GM19023 (cell line): ENCODE measurements at regions not wholly inside any gene's neighbourhood (a gene's known extent, or its start where the extent isn't known, plus 50 kb on each side); places are given as distances from the start of the nearest gene placed in this dataset.
A peak's percentile ranks its signal among the peaks of the same experiment; 100 is the strongest.
"Not testable (repeated sequence)": the region's sequence is repeated elsewhere in the genome, so short reads cannot be mapped to it uniquely, and the experiment has no call there.

Source experiments
- ATAC-seq: cut with Tn5 transposase; IDR thresholded peaks from one replicate; pipeline ENCODE4 v1.9.1; 2021; ENCODE audit warnings: mild to moderate bottlenecking, moderate library complexity; ENCODE audit not compliant: unreplicated experiment

DNA sequence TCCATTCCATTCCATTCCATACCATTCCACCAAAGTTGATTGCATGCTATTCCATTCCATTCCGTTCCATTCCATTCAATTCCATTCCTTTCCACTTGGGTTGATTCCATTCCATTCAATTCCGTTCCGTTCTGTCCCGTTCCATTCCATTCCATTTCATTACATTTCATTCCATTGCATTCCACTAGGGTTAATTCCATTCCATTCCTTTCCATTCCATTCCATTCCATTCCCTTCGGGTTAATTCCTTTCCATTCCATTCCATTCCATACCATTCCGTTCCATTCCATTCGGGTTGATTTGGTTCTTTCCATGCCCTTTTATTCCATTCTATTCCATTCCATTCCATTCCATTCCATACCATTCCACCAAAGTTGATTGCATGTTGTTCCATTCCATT lies 131.9 kb downstream of the CWH43 start:
- not testable (repeated sequence) for ATAC-seq

GRCh38 chr4:49118379-49119212 lies 132.5 kb downstream of the CWH43 start:
- ATAC-seq = peak; percentile 52

GRCh38 chr4:49119345-49119744 lies 133.3 kb downstream of the CWH43 start:
- peak; percentile 9 for ATAC-seq

DNA sequence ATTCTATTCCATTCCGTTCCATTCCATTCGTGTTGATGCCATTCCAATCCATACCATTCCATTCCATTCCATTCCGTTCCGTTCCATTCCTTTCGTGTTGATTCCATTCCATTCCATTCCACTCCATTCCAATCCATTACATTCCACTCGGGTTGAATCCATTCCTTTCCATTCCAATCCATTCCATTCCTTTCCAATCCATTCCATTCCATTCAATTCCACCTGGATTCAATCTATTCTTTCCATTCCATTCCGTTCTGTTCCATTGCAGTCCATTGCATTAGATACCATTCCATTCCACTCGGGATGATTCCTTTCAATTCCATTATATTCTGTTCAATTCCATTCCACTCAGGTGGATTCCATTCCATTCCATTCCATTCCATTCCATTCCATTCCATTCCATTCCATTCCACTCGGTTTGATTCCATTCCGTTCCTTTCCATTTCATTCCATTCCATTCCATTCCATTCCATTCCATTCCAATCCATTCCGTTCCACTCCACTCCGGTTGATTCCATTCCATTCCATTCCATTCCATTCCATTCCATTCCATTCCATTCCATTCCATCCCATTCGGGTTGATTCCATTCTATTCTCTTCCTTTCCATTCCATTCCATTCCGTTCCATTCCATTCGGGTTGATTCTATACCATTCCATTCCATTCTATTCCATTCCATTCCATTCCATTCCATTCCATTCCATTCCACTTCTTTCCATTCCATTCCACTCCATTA lies 134.1 kb downstream of the CWH43 start:
- not testable (repeated sequence) for ATAC-seq

- ATAC-seq = not testable (repeated sequence)
Observed at GRCh38 chr4:49120804-49121203, 134.7 kb downstream of the CWH43 start.

- not testable (repeated sequence) for ATAC-seq
Observed at GRCh38 chr4:49126443-49126842, 140.4 kb downstream of the CWH43 start.

DNA sequence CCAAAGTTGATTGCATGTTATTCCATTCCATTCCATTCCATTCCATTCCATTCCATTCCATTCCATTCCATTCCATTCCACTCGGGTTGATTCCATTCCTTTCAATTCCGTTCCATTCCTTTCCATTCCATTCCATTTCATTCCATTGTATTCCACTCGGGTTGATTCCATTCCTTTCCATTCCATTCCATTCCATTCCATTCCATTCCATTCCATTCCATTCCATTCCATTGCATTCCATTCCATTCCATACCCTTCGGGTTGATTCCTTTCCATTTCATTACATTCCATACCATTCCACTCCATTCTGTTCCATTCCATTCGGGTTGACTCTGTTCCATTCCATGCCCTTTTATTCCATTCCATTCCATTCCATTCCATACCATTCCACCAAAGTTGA lies 140.8 kb downstream of the CWH43 start:
- ATAC-seq = not testable (repeated sequence)

- not testable (repeated sequence) for ATAC-seq
Observed at GRCh38 chr4:49129385-49129784, 143.3 kb downstream of the CWH43 start.

- not testable (repeated sequence) for ATAC-seq
Observed at GRCh38 chr4:49129870-49130269, 143.8 kb downstream of the CWH43 start.

DNA sequence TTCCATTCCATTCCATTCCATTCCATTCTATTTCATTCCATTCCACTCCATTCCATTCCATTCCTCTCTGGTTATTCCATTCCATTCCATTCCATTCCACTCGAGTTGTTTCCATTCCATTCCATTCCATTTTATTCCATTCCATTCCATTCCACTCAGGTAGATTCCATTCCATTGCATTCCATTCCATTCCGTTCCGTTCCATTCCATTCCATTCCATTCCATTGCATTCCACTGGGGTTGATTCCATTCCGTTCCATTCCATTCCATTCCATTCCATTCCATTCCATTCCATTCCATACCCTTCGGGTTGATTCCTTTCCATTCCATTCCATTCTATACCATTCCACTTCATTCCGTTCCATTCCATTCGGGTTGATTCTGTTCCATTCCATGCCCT lies 144.6 kb downstream of the CWH43 start:
- ATAC-seq = not testable (repeated sequence)

DNA sequence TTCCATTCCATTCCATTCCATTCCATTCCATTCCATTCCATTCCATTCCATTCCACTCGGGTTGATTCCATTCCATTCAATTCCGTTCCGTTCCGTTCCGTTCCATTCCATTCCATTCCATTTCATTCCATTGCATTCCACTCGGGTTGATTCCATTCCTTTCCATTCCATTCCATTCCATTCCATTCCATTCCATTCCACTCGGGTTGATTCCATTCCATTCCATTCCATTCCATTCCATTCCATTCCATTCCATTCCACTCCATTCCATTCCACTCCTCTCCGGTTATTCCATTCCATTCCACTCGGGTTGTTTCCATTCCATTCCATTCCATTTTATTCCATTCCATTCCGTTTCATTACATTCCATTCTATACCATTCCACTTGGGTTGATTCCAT lies 151.0 kb downstream of the CWH43 start:
- peak; percentile 39 for ATAC-seq

GRCh38 chr4:49137961-49138360 lies 151.9 kb downstream of the CWH43 start:
- ATAC-seq = not testable (repeated sequence)

DNA sequence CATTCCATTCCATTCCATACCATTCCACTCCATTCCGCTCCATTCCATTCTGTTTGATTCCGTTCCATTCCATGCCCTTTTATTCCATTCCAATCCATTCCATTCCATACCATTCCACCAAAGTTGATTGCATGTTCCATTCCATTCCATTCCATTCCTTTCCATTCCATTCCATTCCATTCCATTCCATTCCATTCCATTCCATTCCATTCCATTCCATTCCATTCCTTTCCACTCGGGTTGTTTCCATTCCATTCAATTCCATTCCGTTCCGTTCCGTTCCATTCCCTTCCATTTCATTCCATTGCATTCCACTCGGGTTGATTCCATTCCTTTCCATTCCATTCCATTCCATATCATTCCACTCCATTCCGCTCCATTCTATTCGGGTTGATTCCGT lies 152.7 kb downstream of the CWH43 start:
- ATAC-seq = not testable (repeated sequence)

- peak; percentile 38 for ATAC-seq
Observed at GRCh38 chr4:49139513-49139912, 153.4 kb downstream of the CWH43 start.

DNA sequence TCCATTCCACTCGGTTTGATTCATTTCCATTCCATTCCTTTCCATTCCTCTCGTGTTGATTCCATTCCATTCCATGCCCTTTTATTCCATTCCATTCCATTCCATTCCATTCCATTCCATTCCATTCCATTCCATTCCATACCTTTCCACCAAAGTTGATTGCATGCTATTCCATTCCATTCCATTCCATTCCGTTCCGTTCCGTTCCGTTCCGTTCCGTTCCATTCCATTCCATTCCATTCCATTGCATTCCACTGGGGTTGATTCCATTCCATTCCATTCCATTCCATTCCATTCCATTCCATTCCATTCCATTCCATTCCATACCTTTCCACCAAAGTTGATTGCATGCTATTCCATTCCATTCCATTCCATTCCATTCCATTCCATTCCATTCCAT lies 154.3 kb downstream of the CWH43 start:
- ATAC-seq = not testable (repeated sequence)

GRCh38 chr4:49141955-49142354 lies 155.9 kb downstream of the CWH43 start:
- ATAC-seq = not testable (repeated sequence)

GRCh38 chr4:49147143-49147542 lies 161.1 kb downstream of the CWH43 start:
- ATAC-seq = peak; percentile 45

- not testable (repeated sequence) for ATAC-seq
Observed at GRCh38 chr4:49147596-49147995, 161.5 kb downstream of the CWH43 start.

- peak; percentile 72 for ATAC-seq
Observed at GRCh38 chr4:49149006-49149975, 163.2 kb downstream of the CWH43 start.

DNA sequence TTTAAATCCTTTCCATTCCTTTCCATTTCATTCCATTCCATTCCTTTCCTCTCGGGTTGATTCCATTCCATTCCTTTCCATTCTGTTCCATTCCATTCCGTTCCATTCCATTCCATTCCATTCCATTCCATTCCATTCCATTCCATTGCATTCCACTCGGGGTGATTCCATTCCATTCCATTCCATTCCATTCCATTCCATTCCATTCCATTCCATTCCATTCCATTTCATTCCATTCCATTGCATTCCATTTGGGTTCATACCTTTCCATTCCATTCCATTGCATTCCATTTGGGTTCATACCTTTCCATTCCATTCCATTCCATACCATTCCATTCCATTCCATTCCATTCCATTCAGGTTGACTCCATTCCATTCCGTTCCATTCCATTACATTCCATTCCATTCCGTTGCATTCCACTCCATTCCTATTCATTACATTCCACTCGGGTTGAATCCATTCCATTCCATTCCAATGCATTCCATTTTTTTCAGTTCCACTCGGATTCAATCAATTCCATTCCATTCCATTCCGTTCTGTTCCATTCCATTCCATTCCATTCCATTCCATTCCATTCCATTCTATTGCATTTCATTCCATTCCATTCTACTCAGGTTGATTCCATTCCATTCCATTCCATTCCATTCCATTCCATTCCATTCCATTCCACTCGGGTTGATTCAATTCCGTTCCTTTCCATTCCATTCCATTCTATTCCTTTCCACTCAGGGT lies 164.4 kb downstream of the CWH43 start:
- ATAC-seq = not testable (repeated sequence)
